IMR-90 (cell line): ENCODE measurements at regions not wholly inside any gene's neighbourhood (a gene's known extent, or its start where the extent isn't known, plus 50 kb on each side); places are given as distances from the start of the nearest gene placed in this dataset.
A peak's percentile ranks its signal among the peaks of the same experiment; 100 is the strongest.

Experiments
- ATAC-seq: fragments of 200-7000 bp; cut with Tn5 transposase; 2 replicates; pipeline ENCODE4 v1.9.1; 2020; ENCODE audit warnings: low read depth, mild to moderate bottlenecking, moderate library complexity
- BruUV-seq: library from RNA; stranded (reverse); fragments of 400-500 nt; replicated peaks from 2 replicates; lab custom pipeline; 2021; lab: Mats Ljungman, UMichigan
- CTCF ChIA-PET: fragments of 300-600 bp; formaldehyde crosslinking; extraction: SDS; loops from one replicate; lab custom pipeline; 2021; ENCODE audit warnings: antibody characterized with exemption; lab: Yijun Ruan, JAX
- POLR2A ChIA-PET: fragments of 300-600 bp; sonication (Branson Sonifier 250); formaldehyde crosslinking; loops from one replicate; lab custom pipeline; 2022; ENCODE audit warnings: antibody characterized with exemption; ENCODE audit not compliant: unreplicated experiment; lab: Charles Lee
- DNase-seq: peaks from one replicate; pipeline ENCODE4 v3.0.0; 2013
- H2AFZ ChIP-seq: replicated peaks from 2 replicates; pipeline ENCODE3; 2013; ENCODE audit warnings: low read length, mild to moderate bottlenecking; ENCODE audit not compliant: poor library complexity
- H2AK5ac ChIP-seq: 2 replicates; pipeline ENCODE4 v1.6.1; 2013; ENCODE audit warnings: low read depth, low read length, inconsistent platforms
- H2AK9ac ChIP-seq: replicated peaks from 2 replicates; pipeline ENCODE3; 2013; ENCODE audit warnings: mild to moderate bottlenecking, low read depth, low read length, moderate library complexity; ENCODE audit not compliant: poor library complexity
- H2BK120ac ChIP-seq: 2 replicates; pipeline ENCODE4 v1.6.1; 2013; ENCODE audit warnings: low read depth, low read length, inconsistent platforms
- H2BK15ac ChIP-seq: 3 replicates; pipeline ENCODE4 v1.6.1; 2013; ENCODE audit warnings: low read depth, low read length, inconsistent platforms
- H2BK20ac ChIP-seq: 2 replicates; pipeline ENCODE4 v1.6.1; 2013; ENCODE audit warnings: low read depth, mild to moderate bottlenecking, inconsistent platforms, low read length, moderate library complexity
- H2BK5ac ChIP-seq: 2 replicates; pipeline ENCODE4 v1.6.1; 2013; ENCODE audit warnings: mild to moderate bottlenecking, low read depth, low read length, inconsistent platforms; ENCODE audit not compliant: poor library complexity, severe bottlenecking
- H3K14ac ChIP-seq: replicated peaks from 2 replicates; pipeline ENCODE4 v1.6.1; 2013; ENCODE audit warnings: low read depth, low read length, inconsistent platforms
- H3K18ac ChIP-seq: 2 replicates; pipeline ENCODE4 v1.6.1; 2013; ENCODE audit warnings: low read depth, low read length, control low read depth
- H3K23ac ChIP-seq: 2 replicates; pipeline ENCODE4 v1.6.1; 2013; ENCODE audit warnings: low read depth, low read length, inconsistent platforms
- H3K27ac ChIP-seq: 2 replicates; pipeline ENCODE4 v1.5.1; 2013; ENCODE audit warnings: mild to moderate bottlenecking, control low read depth, low read length; ENCODE audit not compliant: insufficient read depth
- H3K27me3 ChIP-seq: 2 replicates; pipeline ENCODE4 v1.6.1; 2013; ENCODE audit warnings: low read length; ENCODE audit not compliant: control insufficient read depth, insufficient read depth
- H3K36me3 ChIP-seq: 2 replicates; pipeline ENCODE4 v1.6.1; 2013; ENCODE audit warnings: low read length, mixed read lengths; ENCODE audit not compliant: control insufficient read depth, insufficient read depth
- H3K4ac ChIP-seq: 2 replicates; pipeline ENCODE4 v1.6.1; 2013; ENCODE audit warnings: low read depth, low read length, inconsistent platforms
- H3K4me1 ChIP-seq: 2 replicates; pipeline ENCODE4 v1.6.1; 2013; ENCODE audit warnings: low read length, mixed read lengths; ENCODE audit not compliant: control insufficient read depth, insufficient read depth
- H3K4me2 ChIP-seq: 2 replicates; pipeline ENCODE4 v1.6.1; 2013; ENCODE audit warnings: low read depth, mild to moderate bottlenecking, control low read depth, low read length, moderate library complexity
- H3K4me3 ChIP-seq: 2 replicates; pipeline ENCODE4 v1.5.1; 2013; ENCODE audit warnings: low read depth, mild to moderate bottlenecking, control low read depth, low read length, moderate library complexity; ENCODE audit not compliant: insufficient read depth
- H3K56ac ChIP-seq: 2 replicates; pipeline ENCODE4 v1.6.1; 2013; ENCODE audit warnings: low read length, inconsistent platforms; ENCODE audit not compliant: insufficient read depth; ENCODE audit errors: extremely low read depth
- H3K79me1 ChIP-seq, 2 experiments: 2 replicates each; pipeline ENCODE4 v1.6.1; 2013; ENCODE audit warnings: low read length in 2 of 2, inconsistent platforms in 1 of 2, low read depth in 1 of 2
- H3K9ac ChIP-seq: 2 replicates; pipeline ENCODE4 v1.6.1; 2013; ENCODE audit warnings: low read depth, low read length, control low read depth
- H3K9me1 ChIP-seq: 2 replicates; pipeline ENCODE4 v1.6.1; 2013; ENCODE audit warnings: low read length, inconsistent platforms; ENCODE audit not compliant: insufficient read depth
- H3K9me3 ChIP-seq: 2 replicates; pipeline ENCODE4 v1.6.1; 2013; ENCODE audit warnings: low read length; ENCODE audit not compliant: control insufficient read depth, insufficient read depth
- H4K20me1 ChIP-seq: 2 replicates; pipeline ENCODE4 v1.6.1; 2013; ENCODE audit warnings: low read length, inconsistent platforms; ENCODE audit not compliant: insufficient read depth
- H4K5ac ChIP-seq: 2 replicates; pipeline ENCODE4 v1.6.1; 2013; ENCODE audit warnings: mild to moderate bottlenecking, low read depth, low read length, control low read depth
- H4K8ac ChIP-seq, 2 experiments: 2 replicates each; pipeline ENCODE4 v1.6.1; 2013; ENCODE audit warnings: low read depth in 2 of 2, low read length in 2 of 2, control low read depth in 1 of 2, inconsistent platforms in 1 of 2
- H4K91ac ChIP-seq: 2 replicates; pipeline ENCODE4 v1.6.1; 2013; ENCODE audit warnings: low read depth, low read length, inconsistent platforms; ENCODE audit not compliant: insufficient read depth
- FOS ChIP-seq: fragments of 150-350 bp; IDR thresholded peaks from 2 replicates; pipeline ENCODE4 v1.6.1; 2016; ENCODE audit warnings: low read depth, low read length
- POLR2A ChIP-seq: IDR thresholded peaks from 2 replicates; pipeline ENCODE4 v1.6.1; 2012; ENCODE audit warnings: mild to moderate bottlenecking, low read depth, low read length
- WGBS, 2 experiments: methylation state at CpG; one replicate each; pipeline versions ENCODE4 v1.1.5 to v1.1.7; 2013; ENCODE audit warnings: missing lambda C conversion rate in 2 of 2; ENCODE audit not compliant: insufficient read length in 1 of 2; ENCODE audit errors: extremely low coverage in 2 of 2; 5-methylcytosine and 5-hydroxymethylcytosine counted together
- dilution Hi-C: fragments of 300-500 bp; cut with HindIII; formaldehyde crosslinking; loops from one replicate; pipeline ENCODE4 v1.14.3; 2018; ENCODE audit warnings: low sequenced_read_pairs; ENCODE audit not compliant: unreplicated experiment
- in situ Hi-C: fragments of 300-500 bp; cut with MboI; formaldehyde crosslinking; loops from 3 replicates; pipeline ENCODE4 v1.14.3; 2019; ENCODE audit warnings: low sequenced_read_pairs, inconsistent platforms, mixed read lengths
- intact Hi-C: fragments of 100-400 bp; cut with micrococcal nuclease; formaldehyde crosslinking; loops from 2 replicates; pipeline ENCODE4 v1.10.0; 2022

- Histone ChIP-seq H3K4me1 (no peaks in the 10 kb centered on the region; the same call in 1 of the 2 replicates), H3K9ac (no peak overlapping the region), H3K4me3 (no peak overlapping the region), H3K27me3 (no peaks in the 10 kb centered on the region), H2BK20ac (no peak overlapping the region), H2BK5ac (no peak overlapping the region), H2BK120ac (no peak overlapping the region), H2AK5ac (no peak overlapping the region), H3K14ac (no peak overlapping the region), H4K91ac (no peak overlapping the region), H3K9me1 (no peaks in the 10 kb centered on the region), H2AFZ (no peak overlapping the region), H3K27ac (no peak overlapping the region), H2BK15ac (no peak overlapping the region), H2AK9ac (no peak overlapping the region), H3K4me2 (no peak overlapping the region), H3K79me1 (no peaks in the 10 kb centered on the region), H3K23ac (no peak overlapping the region), H3K9me3 (no peaks in the 10 kb centered on the region), H3K56ac (no peak overlapping the region), H3K36me3 (no peaks in the 10 kb centered on the region), H4K20me1 (no peaks in the 10 kb centered on the region), H4K8ac (no peak overlapping the region), H3K18ac (no peak overlapping the region), H4K5ac (no peak overlapping the region), H3K4ac (no peak overlapping the region)
- dilution Hi-C loops (no loop called here), in situ Hi-C loops (no loop called here), intact Hi-C loops (loop anchor here (5.0 to 10.0 kb wide), 3 partner anchors 344 to 616 kb away; partner anchors contain the start of gene CNTN3)
- peak; percentile 59 for DNase-seq
- WGBS, 2 experiments, result no CpG with 5 or more reads among the region's 2 CpGs
- TF ChIP-seq FOS (peak; percentile 39; the same call in 1 of the 2 replicates), POLR2A (no peak)
- ATAC-seq, result peak; percentile 53; the same call in 1 of the 2 replicates
- ChIA-PET CTCF (interaction anchor here (0.6 kb wide), 2 partner anchors 687 to 1347 kb away, joined by 3 to 4 read pairs; no protein-coding TSS in a partner anchor), POLR2A (no interaction called here)
- BruUV-seq, result no TSS peak
These were observed 345.7 kb downstream of the CNTN3 start for GRCh38 chr3:74268753-74269152.
